Spleen (tissue), 7 donors: ENCODE measurements at regions not wholly inside any gene's neighbourhood (a gene's known extent, or its start where the extent isn't known, plus 50 kb on each side); places are given as distances from the start of the nearest gene placed in this dataset.

ENCODE experiments used
- POLR2A ChIP-seq, 3 donors: fragments of 450-650 bp; IDR thresholded peaks; one replicate each; pipeline ENCODE4 v1.5.1; 2017; ENCODE audit warnings: antibody characterized with exemption in 3 of 3, mild to moderate bottlenecking in 1 of 3
- TF ChIP-seq, protein P1 (sequence below), 11 experiments: fragments of 200-600 bp in 7 of 11; fragments of 450-650 bp in 4 of 11; sonication (generic) in 4 of 11; IDR thresholded peaks in 8 of 11; conservative IDR thresholded peaks in 3 of 11; 1 replicate in 7 of 11; 2 replicates in 4 of 11; pipeline versions ENCODE4 v1.4.0 to v1.8.0; 2016 to 2021; ENCODE audit warnings: antibody characterized with exemption in 11 of 11, inconsistent platforms in 4 of 11, mild to moderate bottlenecking in 1 of 11
- donor health status: DM: no; HTN: no; CAD: no; lungs with moderate emphysema.
- donor health status: DM: no; HTN: no; CAD: no.
- donor health status: DM: no; HTN: no; CAD: no.

DNA sequence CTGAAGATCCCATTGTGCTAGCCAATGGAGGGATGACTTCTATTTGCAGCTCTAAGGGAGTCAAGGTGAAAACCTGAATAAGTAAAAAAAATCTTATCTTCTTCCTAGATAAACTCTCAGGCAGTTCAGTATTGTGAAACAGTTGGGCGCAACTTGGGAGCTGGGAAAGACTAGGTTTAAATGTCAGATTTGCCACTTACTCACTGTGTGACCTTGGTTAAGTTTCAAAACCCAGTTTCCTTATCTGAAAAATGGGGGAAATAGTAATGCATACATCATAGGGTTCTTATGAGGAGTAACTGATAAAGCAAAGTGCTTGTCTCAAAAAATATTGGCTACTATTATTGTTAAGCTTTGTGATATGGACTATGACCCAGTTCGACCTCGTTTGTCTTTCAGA lies 88.8 kb downstream of the CD83 start:
- TF ChIP-seq, protein P1, sequence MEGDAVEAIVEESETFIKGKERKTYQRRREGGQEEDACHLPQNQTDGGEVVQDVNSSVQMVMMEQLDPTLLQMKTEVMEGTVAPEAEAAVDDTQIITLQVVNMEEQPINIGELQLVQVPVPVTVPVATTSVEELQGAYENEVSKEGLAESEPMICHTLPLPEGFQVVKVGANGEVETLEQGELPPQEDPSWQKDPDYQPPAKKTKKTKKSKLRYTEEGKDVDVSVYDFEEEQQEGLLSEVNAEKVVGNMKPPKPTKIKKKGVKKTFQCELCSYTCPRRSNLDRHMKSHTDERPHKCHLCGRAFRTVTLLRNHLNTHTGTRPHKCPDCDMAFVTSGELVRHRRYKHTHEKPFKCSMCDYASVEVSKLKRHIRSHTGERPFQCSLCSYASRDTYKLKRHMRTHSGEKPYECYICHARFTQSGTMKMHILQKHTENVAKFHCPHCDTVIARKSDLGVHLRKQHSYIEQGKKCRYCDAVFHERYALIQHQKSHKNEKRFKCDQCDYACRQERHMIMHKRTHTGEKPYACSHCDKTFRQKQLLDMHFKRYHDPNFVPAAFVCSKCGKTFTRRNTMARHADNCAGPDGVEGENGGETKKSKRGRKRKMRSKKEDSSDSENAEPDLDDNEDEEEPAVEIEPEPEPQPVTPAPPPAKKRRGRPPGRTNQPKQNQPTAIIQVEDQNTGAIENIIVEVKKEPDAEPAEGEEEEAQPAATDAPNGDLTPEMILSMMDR (IDR thresholded peaks at IDR 0.05 in 8 of 11, conservative IDR thresholded peaks at IDR 0.05 in 3 of 11), result no peak
- TF ChIP-seq POLR2A (IDR thresholded peaks at IDR 0.05), result no peak
